Right lobe of liver (tissue), 6 donors: ENCODE measurements at regions not wholly inside any gene's neighbourhood (a gene's known extent, or its start where the extent isn't known, plus 50 kb on each side); places are given as distances from the start of the nearest gene placed in this dataset.
A peak's percentile ranks its signal among the peaks of the same experiment; 100 is the strongest.

Source experiments
- ATAC-seq, 4 donors: fragments of 200-7000 bp; cut with Tn5 transposase; one replicate each; pipeline ENCODE4 v1.9.1; 2020; ENCODE audit warnings: mild to moderate bottlenecking in 4 of 4, moderate library complexity in 4 of 4
- DNase-seq, 3 donors: peaks; one replicate each; pipeline ENCODE4 v3.0.0-alpha.2; 2020
- H3K27ac ChIP-seq, 3 donors: fragments of 200-600 bp; one replicate each; pipeline ENCODE4 v1.8.0; 2022
- H3K27me3 ChIP-seq, 2 donors: fragments of 200-600 bp; one replicate each; pipeline ENCODE4 v1.8.0; 2022
- H3K36me3 ChIP-seq, 4 donors: fragments of 200-600 bp; sonication (generic) in 1 of 4; one replicate each; pipeline versions ENCODE4 v1.5.1 to v1.8.0; 2017 to 2022; ENCODE audit warnings: control low read depth in 1 of 4
- H3K4me1 ChIP-seq, 4 donors: fragments of 200-600 bp; sonication (generic) in 1 of 4; one replicate each; pipeline versions ENCODE4 v1.5.1 to v1.8.0; 2017 to 2022; ENCODE audit warnings: control low read depth in 1 of 4
- H3K4me3 ChIP-seq, 3 donors: fragments of 200-600 bp; one replicate each; pipeline ENCODE4 v1.8.0; 2022
- H3K9me3 ChIP-seq, 4 donors: fragments of 200-600 bp; sonication (generic) in 1 of 4; one replicate each; pipeline versions ENCODE4 v1.5.1 to v1.8.0; 2017 to 2022; ENCODE audit warnings: control low read depth in 1 of 4
- POLR2A ChIP-seq: fragments of 450-650 bp; IDR thresholded peaks from one replicate; pipeline ENCODE4 v1.6.1; 2017; ENCODE audit warnings: antibody characterized with exemption, mild to moderate bottlenecking
- WGBS: methylation state at CpG from one replicate; pipeline ENCODE4 v1.1.6; 2018; ENCODE audit warnings: low coverage, low lambda C conversion rate; ENCODE audit not compliant: insufficient coverage; ENCODE audit errors: missing lambda C conversion rate; 5-methylcytosine and 5-hydroxymethylcytosine counted together
- intact Hi-C, 2 donors: fragments of 100-400 bp; cut with DNase I; formaldehyde crosslinking; loops; one replicate each; pipeline versions ENCODE4 v1.11.2 to v1.14.1; 2022
- TF ChIP-seq, protein P1 (sequence below), 4 donors: fragments of 200-600 bp in 3 of 4; fragments of 450-650 bp in 1 of 4; IDR thresholded peaks; one replicate each; pipeline versions ENCODE4 v1.5.1 to v1.8.0; 2016 to 2022; ENCODE audit warnings: antibody characterized with exemption in 4 of 4, mild to moderate bottlenecking in 2 of 4
- donor health status: DM: no; HTN: yes; CAD: no.
- donor health status: DM: no; HTN: no; CAD: no.
- donor health status: DM: no; HTN: no; CAD: no.
- donor health status: DM: no; HTN: yes; CAD: no.
- donor health status: DM: no; HTN: yes; CAD: no.

DNA sequence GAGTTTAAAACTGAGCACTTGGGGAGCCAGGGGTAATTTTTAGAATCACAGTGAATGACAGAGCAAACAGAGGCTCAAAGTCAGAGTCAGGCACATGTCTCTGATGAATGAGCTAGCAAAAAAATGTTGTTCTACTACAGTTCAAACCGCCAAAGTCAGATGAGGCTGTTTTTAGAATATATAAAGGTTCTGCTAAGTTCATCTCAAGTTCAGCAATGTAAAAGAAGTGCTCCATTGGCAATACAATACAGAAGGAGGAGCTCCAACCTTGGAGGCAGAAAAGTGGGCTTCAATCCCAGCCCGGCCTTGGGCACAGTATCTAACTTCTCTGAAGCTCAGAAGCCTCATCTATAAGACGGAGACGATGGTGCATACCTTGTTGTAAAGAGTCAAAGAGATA is 70.1 kb upstream of the IPO5 start:
- WGBS: 51% methylated on average over 4 of the region's 4 CpGs
- intact Hi-C loops: no loop called here
- Histone ChIP-seq H3K27me3 (no peaks in the 10 kb centered on the region), H3K9me3 (no peaks in the 10 kb centered on the region), H3K4me3 (no peak overlapping the region), H3K27ac (no peak overlapping the region), H3K4me1 (no peaks in the 10 kb centered on the region), H3K36me3 (no peaks in the 10 kb centered on the region)
- TF ChIP-seq POLR2A: no peak
- TF ChIP-seq, protein P1, sequence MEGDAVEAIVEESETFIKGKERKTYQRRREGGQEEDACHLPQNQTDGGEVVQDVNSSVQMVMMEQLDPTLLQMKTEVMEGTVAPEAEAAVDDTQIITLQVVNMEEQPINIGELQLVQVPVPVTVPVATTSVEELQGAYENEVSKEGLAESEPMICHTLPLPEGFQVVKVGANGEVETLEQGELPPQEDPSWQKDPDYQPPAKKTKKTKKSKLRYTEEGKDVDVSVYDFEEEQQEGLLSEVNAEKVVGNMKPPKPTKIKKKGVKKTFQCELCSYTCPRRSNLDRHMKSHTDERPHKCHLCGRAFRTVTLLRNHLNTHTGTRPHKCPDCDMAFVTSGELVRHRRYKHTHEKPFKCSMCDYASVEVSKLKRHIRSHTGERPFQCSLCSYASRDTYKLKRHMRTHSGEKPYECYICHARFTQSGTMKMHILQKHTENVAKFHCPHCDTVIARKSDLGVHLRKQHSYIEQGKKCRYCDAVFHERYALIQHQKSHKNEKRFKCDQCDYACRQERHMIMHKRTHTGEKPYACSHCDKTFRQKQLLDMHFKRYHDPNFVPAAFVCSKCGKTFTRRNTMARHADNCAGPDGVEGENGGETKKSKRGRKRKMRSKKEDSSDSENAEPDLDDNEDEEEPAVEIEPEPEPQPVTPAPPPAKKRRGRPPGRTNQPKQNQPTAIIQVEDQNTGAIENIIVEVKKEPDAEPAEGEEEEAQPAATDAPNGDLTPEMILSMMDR (IDR thresholded peaks at IDR 0.05): no peak
- DNase-seq (no peak), ATAC-seq (no peak)

DNA sequence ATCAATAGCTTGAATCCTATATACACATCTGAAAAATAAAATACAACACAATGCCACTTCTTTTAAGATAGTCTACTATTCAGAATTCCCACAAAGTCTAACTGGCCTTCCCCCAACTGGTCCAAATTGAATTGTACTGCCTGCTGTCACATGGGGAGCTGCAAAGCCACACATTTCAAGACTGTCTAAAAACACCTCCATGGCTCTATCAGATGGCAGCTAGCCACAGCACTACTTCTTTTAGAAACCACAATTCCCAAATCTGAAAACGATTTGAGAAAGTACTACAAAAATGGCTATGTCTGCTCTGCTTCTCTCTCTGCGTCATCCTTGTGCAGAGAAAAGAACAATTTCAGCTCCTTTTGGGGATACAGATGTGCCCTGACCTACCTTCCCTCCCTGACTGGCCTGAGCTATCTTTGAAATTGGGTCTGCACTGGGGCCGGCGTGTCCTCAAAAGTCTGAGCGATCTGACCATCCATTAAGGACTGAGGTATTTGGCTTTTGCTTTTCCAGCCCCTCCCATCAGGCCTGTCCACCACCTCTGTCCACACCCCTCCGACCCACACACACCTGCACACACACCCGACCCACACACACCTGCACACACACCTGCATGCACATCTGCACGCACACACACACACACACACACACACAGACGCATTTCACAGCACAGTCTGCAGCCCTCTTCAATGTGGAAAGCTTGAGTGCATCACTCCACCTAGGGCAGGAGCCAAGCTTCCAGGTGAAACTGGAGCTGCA is 68.6 kb upstream of the IPO5 start:
- H3K4me3 ChIP-seq: no peak overlapping the region
- no peaks in the 10 kb centered on the region for H3K27me3 ChIP-seq
- intact Hi-C loops: no loop called here
- 58% methylated on average over 3 of the region's 9 CpGs for WGBS
- H3K4me1 ChIP-seq: no peaks in the 10 kb centered on the region
- no peak overlapping the region for H3K27ac ChIP-seq
- TF ChIP-seq POLR2A: no peak
- TF ChIP-seq, protein P1 (IDR thresholded peaks at IDR 0.05): no peak
- ATAC-seq (no peak), DNase-seq (no peak)
- no peaks in the 10 kb centered on the region for H3K36me3 ChIP-seq
- H3K9me3 ChIP-seq: no peaks in the 10 kb centered on the region

DNA sequence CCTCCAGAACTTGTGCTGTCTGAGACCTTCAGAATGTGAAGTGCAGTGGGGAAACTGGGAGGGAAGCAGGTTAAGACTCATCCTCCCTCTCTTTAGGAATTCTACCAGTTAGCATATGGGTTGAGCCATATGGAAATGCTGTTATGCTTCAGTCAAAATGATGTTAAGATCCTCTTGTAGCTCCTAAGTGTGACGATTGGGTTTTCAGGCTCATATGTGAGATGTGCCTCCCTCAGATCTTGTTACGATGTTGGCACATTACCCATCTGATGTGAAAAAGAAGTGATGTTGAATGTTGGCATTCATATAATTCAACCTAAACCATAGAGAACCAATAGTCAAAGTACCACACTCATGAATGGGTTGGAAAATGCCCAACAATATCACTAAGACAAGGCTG is 67.8 kb upstream of the IPO5 start:
- H3K4me3 ChIP-seq: no peak overlapping the region
- no peaks in the 10 kb centered on the region for H3K4me1 ChIP-seq
- TF ChIP-seq POLR2A: no peak
- TF ChIP-seq, protein P1 (IDR thresholded peaks at IDR 0.05): no peak
- no CpG with 5 or more reads among the region's 2 CpGs for WGBS
- no peak overlapping the region for H3K27ac ChIP-seq
- DNase-seq (no peak), ATAC-seq (no peak)
- no peaks in the 10 kb centered on the region for H3K9me3 ChIP-seq
- intact Hi-C loops: no loop called here
- H3K36me3 ChIP-seq: no peaks in the 10 kb centered on the region
- no peaks in the 10 kb centered on the region for H3K27me3 ChIP-seq

DNA sequence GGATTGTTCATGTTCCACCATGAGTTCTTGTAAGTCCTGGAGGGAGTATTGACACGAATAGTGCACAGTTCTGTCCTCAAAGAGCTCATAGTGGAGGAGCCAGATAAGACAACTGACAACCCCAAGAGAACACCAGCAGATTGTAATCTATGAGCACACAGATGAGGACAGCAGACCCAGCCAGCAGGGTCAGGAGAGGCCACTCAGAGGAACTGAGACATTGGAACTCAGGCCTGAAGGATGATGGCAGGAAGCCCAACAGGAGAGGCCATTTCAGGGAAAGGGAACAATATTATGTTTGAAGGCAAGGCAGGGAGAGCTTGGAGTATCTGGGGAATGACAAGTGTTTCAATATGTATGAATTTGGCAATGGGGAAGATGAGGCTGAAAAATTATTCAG is 63.7 kb upstream of the IPO5 start:
- Histone ChIP-seq H3K27ac (no peak overlapping the region), H3K27me3 (no peaks in the 10 kb centered on the region), H3K9me3 (no peaks in the 10 kb centered on the region), H3K36me3 (no peaks in the 10 kb centered on the region), H3K4me1 (no peaks in the 10 kb centered on the region), H3K4me3 (no peak overlapping the region)
- intact Hi-C loops: no loop called here
- peak in 1 of 4 donors; percentile 40 for ATAC-seq
- TF ChIP-seq, protein P1 (IDR thresholded peaks at IDR 0.05): no peak
- TF ChIP-seq POLR2A: no peak
- 75% methylated on average over 1 of the region's 1 CpG for WGBS
- DNase-seq: no peak
